HEK293 (cell line): ENCODE measurements at regions not wholly inside any gene's neighbourhood (a gene's known extent, or its start where the extent isn't known, plus 50 kb on each side); places are given as distances from the start of the nearest gene placed in this dataset.

ENCODE experiments used
- CTCF ChIA-PET: fragments of 350-600 bp; formaldehyde crosslinking; extraction: SDS; loops from one replicate; lab custom pipeline; 2021; ENCODE audit warnings: antibody characterized with exemption; lab: Yijun Ruan, JAX
- POLR2A ChIA-PET: fragments of 300-600 bp; formaldehyde crosslinking; extraction: SDS; loops from one replicate; lab custom pipeline; 2020; ENCODE audit warnings: antibody characterized with exemption, inconsistent platforms; lab: Yijun Ruan, JAX
- H3K27ac ChIP-seq: fragments of 200-500 bp; sonication (Bioruptor generic); 2 replicates; pipeline ENCODE4 v1.5.1; 2014; ENCODE audit warnings: low read depth, low read length, control low read depth, inconsistent platforms; ENCODE audit errors: extremely low read depth
- H3K36me3 ChIP-seq, 2 experiments: fragments of 200-500 bp in 1 of 2; sonication (Bioruptor generic) in 1 of 2; 1 replicate in 1 of 2; 2 replicates in 1 of 2; pipeline ENCODE4 v1.5.1; 2014 to 2017; ENCODE audit warnings: inconsistent platforms in 2 of 2, low read length in 2 of 2; ENCODE audit not compliant: control insufficient read depth in 2 of 2, insufficient read depth in 1 of 2
- H3K4me1 ChIP-seq: fragments of 200-500 bp; sonication (Bioruptor generic); 2 replicates; pipeline ENCODE4 v1.5.1; 2014; ENCODE audit warnings: mild to moderate bottlenecking, low read length, inconsistent platforms; ENCODE audit not compliant: control insufficient read depth, insufficient read depth
- H3K4me3 ChIP-seq: 2 replicates; pipeline ENCODE4 v1.5.1; 2011; ENCODE audit warnings: low read depth, mild to moderate bottlenecking, control low read depth, low read length, moderate library complexity
- H3K9me3 ChIP-seq: fragments of 200-500 bp; sonication (Bioruptor generic); 2 replicates; pipeline ENCODE4 v1.5.1; 2014; ENCODE audit warnings: low read depth, low read length, inconsistent platforms; ENCODE audit not compliant: control insufficient read depth, insufficient read depth
- GLI4 ChIP-seq: fragments of 450-650 bp; formaldehyde crosslinking; IDR thresholded peaks from 2 replicates; pipeline ENCODE4 v1.5.1; 2016; ENCODE audit warnings: missing biosample characterization, missing genetic modification characterization
- HOXD13 ChIP-seq: sonication (generic); formaldehyde crosslinking; IDR thresholded peaks from 2 replicates; pipeline ENCODE4 v1.8.0; 2022; ENCODE audit warnings: missing genetic modification reagents, borderline replicate concordance
- KLF16 ChIP-seq: fragments of 450-650 bp; formaldehyde crosslinking; IDR thresholded peaks from 2 replicates; pipeline ENCODE4 v1.5.1; 2017; ENCODE audit warnings: missing biosample characterization, missing genetic modification characterization
- MEIS1 ChIP-seq: sonication (generic); formaldehyde crosslinking; IDR thresholded peaks from 2 replicates; pipeline ENCODE4 v1.8.1; 2022; ENCODE audit warnings: missing genetic modification reagents, mild to moderate bottlenecking, borderline replicate concordance
- REPIN1 ChIP-seq: fragments of 450-650 bp; formaldehyde crosslinking; IDR thresholded peaks from 2 replicates; pipeline ENCODE4 v1.5.1; 2017; ENCODE audit warnings: missing biosample characterization, missing genetic modification characterization, low read depth
- SP2 ChIP-seq: fragments of 450-650 bp; formaldehyde crosslinking; IDR thresholded peaks from 2 replicates; pipeline ENCODE4 v1.5.1; 2016; ENCODE audit warnings: missing biosample characterization, missing genetic modification characterization
- TRIM28 ChIP-seq: IDR thresholded peaks from 2 replicates; pipeline ENCODE4 v1.6.1; 2011; ENCODE audit warnings: low read length, control low read depth, borderline replicate concordance
- ZBTB21 ChIP-seq: fragments of 450-650 bp; formaldehyde crosslinking; IDR thresholded peaks from 2 replicates; pipeline ENCODE4 v1.5.1; 2017; ENCODE audit warnings: missing biosample characterization, missing genetic modification characterization
- ZNF133 ChIP-seq: fragments of 450-650 bp; formaldehyde crosslinking; IDR thresholded peaks from 2 replicates; pipeline ENCODE4 v1.5.1; 2016; ENCODE audit warnings: missing biosample characterization, missing genetic modification characterization
- ZNF211 ChIP-seq: fragments of 450-650 bp; formaldehyde crosslinking; IDR thresholded peaks from 2 replicates; pipeline ENCODE4 v1.5.1; 2016; ENCODE audit warnings: low read depth, missing biosample characterization, missing genetic modification characterization
- ZNF23 ChIP-seq: fragments of 450-650 bp; formaldehyde crosslinking; IDR thresholded peaks from 2 replicates; pipeline ENCODE4 v1.5.1; 2016; ENCODE audit warnings: missing biosample characterization, missing genetic modification characterization, borderline replicate concordance
- ZNF266 ChIP-seq: fragments of 450-650 bp; formaldehyde crosslinking; IDR thresholded peaks from 2 replicates; pipeline ENCODE4 v1.5.1; 2016; ENCODE audit warnings: missing biosample characterization, missing genetic modification characterization, low read depth
- ZNF433 ChIP-seq: fragments of 450-650 bp; formaldehyde crosslinking; IDR thresholded peaks from 2 replicates; pipeline ENCODE4 v1.5.1; 2016; ENCODE audit warnings: missing biosample characterization, missing genetic modification characterization, low read depth
- ZNF488 ChIP-seq: fragments of 450-650 bp; formaldehyde crosslinking; IDR thresholded peaks from 2 replicates; pipeline ENCODE4 v1.5.1; 2016; ENCODE audit warnings: missing biosample characterization, missing genetic modification characterization
- ZNF514 ChIP-seq: fragments of 450-650 bp; formaldehyde crosslinking; IDR thresholded peaks from 2 replicates; pipeline ENCODE4 v1.5.1; 2016; ENCODE audit warnings: missing biosample characterization, missing genetic modification characterization
- ZNF580 ChIP-seq: fragments of 450-650 bp; formaldehyde crosslinking; IDR thresholded peaks from 2 replicates; pipeline ENCODE4 v1.5.1; 2016; ENCODE audit warnings: missing biosample characterization, missing genetic modification characterization
- ZNF610 ChIP-seq: fragments of 450-650 bp; formaldehyde crosslinking; IDR thresholded peaks from 2 replicates; pipeline ENCODE4 v1.5.1; 2016; ENCODE audit warnings: missing biosample characterization, missing genetic modification characterization, borderline replicate concordance
- ZNF658 ChIP-seq: fragments of 450-650 bp; formaldehyde crosslinking; IDR thresholded peaks from 2 replicates; pipeline ENCODE4; 2016; ENCODE audit warnings: missing biosample characterization, missing genetic modification characterization
- ZNF664 ChIP-seq: fragments of 450-650 bp; formaldehyde crosslinking; IDR thresholded peaks from 2 replicates; pipeline ENCODE4 v1.5.1; 2016; ENCODE audit warnings: missing biosample characterization, missing genetic modification characterization
- ZNF830 ChIP-seq: fragments of 450-650 bp; IDR thresholded peaks from 2 replicates; pipeline ENCODE4 v1.5.0; 2018; ENCODE audit warnings: missing biosample characterization, missing genetic modification characterization, low read depth, mild to moderate bottlenecking, moderate library complexity
- ZSCAN16 ChIP-seq: fragments of 450-650 bp; formaldehyde crosslinking; IDR thresholded peaks from 2 replicates; pipeline ENCODE4 v1.5.1; 2016; ENCODE audit warnings: missing biosample characterization, missing genetic modification characterization
- ZXDB ChIP-seq: fragments of 450-650 bp; formaldehyde crosslinking; IDR thresholded peaks from 2 replicates; pipeline ENCODE4 v1.5.1; 2016; ENCODE audit warnings: missing biosample characterization, missing genetic modification characterization
- TF ChIP-seq, protein P1 (sequence below): fragments of 450-650 bp; formaldehyde crosslinking; conservative IDR thresholded peaks from 2 replicates; pipeline ENCODE4 v1.5.1; 2016; ENCODE audit warnings: low read depth, missing biosample characterization, missing genetic modification characterization

GRCh38 chr12:89140602-89141238 is 211.6 kb downstream of the DUSP6 start (continued):
- no peak for TF ChIP-seq ZNF830 (tag by site-specific recombination)
- TF ChIP-seq ZNF610 (tag by site-specific recombination): no peak

GRCh38 chr12:89140141-89140540 is 212.2 kb downstream of the DUSP6 start:
- Histone ChIP-seq H3K4me3 (no peak overlapping the region), H3K36me3 (no peaks in the 10 kb centered on the region), H3K27ac (no peak overlapping the region), H3K4me1 (peaks cover 13% of the 10 kb centered on the region), H3K9me3 (no peaks in the 10 kb centered on the region)
- ChIA-PET CTCF (interaction anchor here (0.6 kb wide), 1 partner anchor 121 kb away, joined by 3 read pairs; no protein-coding TSS in a partner anchor), POLR2A (no interaction called here)
- TF ChIP-seq ZNF266 (no peak), SP2 (no peak), ZNF211 (tag by site-specific recombination) (no peak), GLI4 (tag by site-specific recombination) (no peak), HOXD13 (no peak), REPIN1 (tag by site-specific recombination) (no peak), ZNF664 (no peak), ZNF514 (no peak), ZNF488 (tag by site-specific recombination) (no peak), TRIM28 (no peak)

DNA sequence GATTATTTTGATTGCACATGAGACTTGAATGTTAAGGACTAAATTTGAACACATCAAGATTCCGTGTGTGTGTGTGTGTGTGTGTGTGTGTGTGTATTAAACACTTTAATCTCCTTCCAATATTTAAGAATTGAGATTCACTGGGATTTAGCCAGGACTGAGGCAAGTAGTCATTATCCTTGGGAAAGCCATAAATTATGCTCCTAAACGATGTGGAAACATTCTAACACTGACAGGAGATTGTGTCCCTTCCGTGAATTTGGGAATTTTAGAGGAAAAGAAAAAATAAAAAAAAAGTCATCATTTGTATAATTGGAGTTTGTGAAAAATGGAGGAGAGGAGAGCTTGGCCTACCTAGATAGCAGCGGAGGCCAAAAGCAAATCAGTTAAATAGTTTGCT is 212.9 kb downstream of the DUSP6 start:
- TF ChIP-seq MEIS1 (CRISPR knock-in tag) (no peak), ZNF133 (peak; percentile 68)
- POLR2A ChIA-PET: no interaction called here

GRCh38 chr12:89138048-89138852 is 214.1 kb downstream of the DUSP6 start:
- Histone ChIP-seq H3K36me3 (no peaks in the 10 kb centered on the region), H3K4me1 (peaks cover 13% of the 10 kb centered on the region), H3K9me3 (no peaks in the 10 kb centered on the region), H3K27ac (peak overlapping the region; percentile 20; the same call in 1 of the 2 replicates), H3K4me3 (no peak overlapping the region)
- POLR2A ChIA-PET: interaction anchor here (0.8 to 1.3 kb wide), 2 partner anchors 14 to 214 kb away, joined by 3 to 4 read pairs; partner anchors contain the start of gene DUSP6
- CTCF ChIA-PET: interaction anchor here (0.6 kb wide), 1 partner anchor 240 kb away, joined by 3 read pairs; no protein-coding TSS in a partner anchor
- TF ChIP-seq ZBTB21 (tag by site-specific recombination) (no peak), KLF16 (tag by site-specific recombination) (no peak), ZNF433 (no peak), ZSCAN16 (tag by site-specific recombination) (peak; percentile 98), ZNF658 (tag by site-specific recombination) (no peak), ZNF23 (tag by site-specific recombination) (no peak), ZXDB (peak; percentile 80), ZNF580 (tag by site-specific recombination) (0 out of 2 replicates have a peak, but pooled peaks have one; percentile 11)
- TF ChIP-seq, protein P1, sequence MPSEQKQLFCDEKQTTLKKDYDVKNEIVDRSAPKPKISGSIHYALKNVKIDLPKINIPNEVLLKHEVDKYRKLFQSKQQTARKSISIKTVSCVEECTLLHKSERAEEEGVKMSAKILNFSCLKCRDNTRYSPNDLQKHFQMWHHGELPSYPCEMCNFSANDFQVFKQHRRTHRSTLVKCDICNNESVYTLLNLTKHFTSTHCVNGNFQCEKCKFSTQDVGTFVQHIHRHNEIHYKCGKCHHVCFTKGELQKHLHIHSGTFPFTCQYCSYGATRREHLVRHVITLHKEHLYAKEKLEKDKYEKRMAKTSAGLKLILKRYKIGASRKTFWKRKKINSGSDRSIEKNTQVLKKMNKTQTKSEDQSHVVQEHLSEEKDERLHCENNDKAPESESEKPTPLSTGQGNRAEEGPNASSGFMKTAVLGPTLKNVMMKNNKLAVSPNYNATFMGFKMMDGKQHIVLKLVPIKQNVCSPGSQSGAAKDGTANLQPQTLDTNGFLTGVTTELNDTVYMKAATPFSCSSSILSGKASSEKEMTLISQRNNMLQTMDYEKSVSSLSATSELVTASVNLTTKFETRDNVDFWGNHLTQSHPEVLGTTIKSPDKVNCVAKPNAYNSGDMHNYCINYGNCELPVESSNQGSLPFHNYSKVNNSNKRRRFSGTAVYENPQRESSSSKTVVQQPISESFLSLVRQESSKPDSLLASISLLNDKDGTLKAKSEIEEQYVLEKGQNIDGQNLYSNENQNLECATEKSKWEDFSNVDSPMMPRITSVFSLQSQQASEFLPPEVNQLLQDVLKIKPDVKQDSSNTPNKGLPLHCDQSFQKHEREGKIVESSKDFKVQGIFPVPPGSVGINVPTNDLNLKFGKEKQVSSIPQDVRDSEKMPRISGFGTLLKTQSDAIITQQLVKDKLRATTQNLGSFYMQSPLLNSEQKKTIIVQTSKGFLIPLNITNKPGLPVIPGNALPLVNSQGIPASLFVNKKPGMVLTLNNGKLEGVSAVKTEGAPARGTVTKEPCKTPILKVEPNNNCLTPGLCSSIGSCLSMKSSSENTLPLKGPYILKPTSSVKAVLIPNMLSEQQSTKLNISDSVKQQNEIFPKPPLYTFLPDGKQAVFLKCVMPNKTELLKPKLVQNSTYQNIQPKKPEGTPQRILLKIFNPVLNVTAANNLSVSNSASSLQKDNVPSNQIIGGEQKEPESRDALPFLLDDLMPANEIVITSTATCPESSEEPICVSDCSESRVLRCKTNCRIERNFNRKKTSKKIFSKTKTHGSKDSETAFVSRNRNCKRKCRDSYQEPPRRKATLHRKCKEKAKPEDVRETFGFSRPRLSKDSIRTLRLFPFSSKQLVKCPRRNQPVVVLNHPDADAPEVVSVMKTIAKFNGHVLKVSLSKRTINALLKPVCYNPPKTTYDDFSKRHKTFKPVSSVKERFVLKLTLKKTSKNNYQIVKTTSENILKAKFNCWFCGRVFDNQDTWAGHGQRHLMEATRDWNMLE (tag by site-specific recombination): no peak

More for the DNA sequence above, 212.9 kb downstream of the DUSP6 start:
- H3K4me1 ChIP-seq: peaks cover 13% of the 10 kb centered on the region
- CTCF ChIA-PET: no interaction called here
- H3K27ac ChIP-seq: no peak overlapping the region
- H3K9me3 ChIP-seq: no peaks in the 10 kb centered on the region
- no peak overlapping the region for H3K4me3 ChIP-seq
- H3K36me3 ChIP-seq: no peaks in the 10 kb centered on the region
